Pons (tissue), 1 donor: ENCODE measurements at regions not wholly inside any gene's neighbourhood (a gene's known extent, or its start where the extent isn't known, plus 50 kb on each side); places are given as distances from the start of the nearest gene placed in this dataset.

Source experiments
- DNase-seq: peaks from one replicate; pipeline ENCODE4 v3.0.0-alpha.2; 2016; ENCODE audit warnings: low spot score

GRCh38 chr16:51035711-51036110, 115.4 kb downstream of the SALL1 start:
- no peak for DNase-seq

GRCh38 chr16:51035110-51035498, 116.0 kb downstream of the SALL1 start:
- DNase-seq = no peak

GRCh38 chr16:51034481-51035109, 116.5 kb downstream of the SALL1 start:
- no peak for DNase-seq

- DNase-seq = no peak
Observed at GRCh38 chr16:51031598-51031997, 119.5 kb downstream of the SALL1 start.

GRCh38 chr16:51030516-51030915, 120.6 kb downstream of the SALL1 start:
- DNase-seq = no peak

- no peak for DNase-seq
Observed at GRCh38 chr16:51025588-51026290, 125.3 kb downstream of the SALL1 start.

- no peak for DNase-seq
Observed at GRCh38 chr16:51024703-51025102, 126.4 kb downstream of the SALL1 start.

- DNase-seq = no peak
Observed at GRCh38 chr16:51022955-51023354, 128.1 kb downstream of the SALL1 start.

- no peak for DNase-seq
Observed at GRCh38 chr16:51019617-51020016, 131.5 kb downstream of the SALL1 start.

GRCh38 chr16:51017969-51018368, 133.1 kb downstream of the SALL1 start:
- no peak for DNase-seq

GRCh38 chr16:51012396-51012795, 138.7 kb downstream of the SALL1 start:
- no peak for DNase-seq

GRCh38 chr16:51010817-51011216, 140.3 kb downstream of the SALL1 start:
- no peak for DNase-seq

- DNase-seq = no peak
Observed at GRCh38 chr16:51009813-51010212, 141.3 kb downstream of the SALL1 start.

- no peak for DNase-seq
Observed at GRCh38 chr16:51009359-51009758, 141.7 kb downstream of the SALL1 start.

- DNase-seq = no peak
Observed at GRCh38 chr16:51008607-51009006, 142.5 kb downstream of the SALL1 start.

- no peak for DNase-seq
Observed at GRCh38 chr16:51008037-51008436, 143.0 kb downstream of the SALL1 start.

GRCh38 chr16:51003850-51004566, 147.1 kb downstream of the SALL1 start:
- no peak for DNase-seq

- DNase-seq = no peak
Observed at GRCh38 chr16:51002881-51003490, 148.1 kb downstream of the SALL1 start.

- DNase-seq = no peak
Observed at GRCh38 chr16:50999181-50999580, 151.9 kb downstream of the SALL1 start.

- no peak for DNase-seq
Observed at GRCh38 chr16:50998411-50998810, 152.7 kb downstream of the SALL1 start.

GRCh38 chr16:50997679-50998078, 153.4 kb downstream of the SALL1 start:
- no peak for DNase-seq

GRCh38 chr16:50996830-50997186, 154.3 kb downstream of the SALL1 start:
- DNase-seq = no peak
